HL-60/S4 treated with retinoic acid at 250 ng/mL for 4 days and 3 days (cell line): ENCODE measurements at regions not wholly inside any gene's neighbourhood (a gene's known extent, or its start where the extent isn't known, plus 50 kb on each side); places are given as distances from the start of the nearest gene placed in this dataset.

ENCODE experiments used
- in situ Hi-C: fragments of 300-500 bp; cut with MboI; formaldehyde crosslinking; loops from 2 replicates; pipeline ENCODE4 v1.7.0; 2022; ENCODE audit warnings: low sequenced_read_pairs

- in situ Hi-C loops: no loop called here
Measured at GRCh38 chr18:78739882-78740677, 239.5 kb upstream of the SALL3 start.

DNA sequence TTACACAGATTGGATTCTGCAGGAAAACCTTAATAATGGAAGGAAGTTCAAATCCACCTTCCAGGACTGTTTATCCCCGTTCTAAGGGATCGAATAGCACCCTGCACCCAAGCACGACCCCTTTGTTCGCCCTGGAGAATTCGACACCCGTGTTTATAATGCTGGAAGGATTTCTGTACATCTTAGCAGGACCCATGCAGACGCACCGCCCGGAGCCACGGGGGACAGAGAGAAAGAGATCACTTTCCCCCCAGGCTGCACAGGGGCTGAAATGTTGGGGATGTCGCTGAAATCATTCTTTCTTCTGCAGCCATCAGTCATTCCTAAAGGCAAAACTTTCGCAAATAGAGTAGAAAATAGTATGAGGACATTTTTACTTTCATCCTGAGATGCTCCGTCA, 238.7 kb upstream of the SALL3 start:
- in situ Hi-C loops: no loop called here

GRCh38 chr18:78741381-78742217, 238.0 kb upstream of the SALL3 start:
- in situ Hi-C loops: no loop called here

- in situ Hi-C loops: no loop called here
Measured at GRCh38 chr18:78742218-78742745, 237.3 kb upstream of the SALL3 start.

DNA sequence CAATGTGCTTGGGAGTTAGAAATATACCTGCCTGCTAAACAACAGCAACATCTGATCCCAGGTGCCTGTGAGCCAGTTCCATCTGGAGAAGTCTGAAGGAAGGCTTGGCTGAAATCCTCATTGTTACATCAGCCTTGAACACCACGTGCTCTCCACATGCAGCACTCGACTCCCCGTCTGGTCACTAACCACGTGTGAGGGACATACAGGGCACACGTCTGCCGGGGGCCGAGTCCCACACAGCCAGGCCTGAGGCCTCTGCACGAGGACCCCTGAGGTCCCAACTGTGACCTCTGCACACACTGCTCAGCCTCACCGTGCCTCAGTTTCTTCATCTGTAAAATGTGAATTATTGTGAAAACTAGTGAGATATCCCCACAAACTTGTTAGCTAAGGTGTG, 236.5 kb upstream of the SALL3 start:
- in situ Hi-C loops: no loop called here

GRCh38 chr18:78751664-78752063, 228.0 kb upstream of the SALL3 start:
- in situ Hi-C loops: no loop called here

- in situ Hi-C loops: no loop called here
Measured at GRCh38 chr18:78753240-78753639, 226.4 kb upstream of the SALL3 start.

DNA sequence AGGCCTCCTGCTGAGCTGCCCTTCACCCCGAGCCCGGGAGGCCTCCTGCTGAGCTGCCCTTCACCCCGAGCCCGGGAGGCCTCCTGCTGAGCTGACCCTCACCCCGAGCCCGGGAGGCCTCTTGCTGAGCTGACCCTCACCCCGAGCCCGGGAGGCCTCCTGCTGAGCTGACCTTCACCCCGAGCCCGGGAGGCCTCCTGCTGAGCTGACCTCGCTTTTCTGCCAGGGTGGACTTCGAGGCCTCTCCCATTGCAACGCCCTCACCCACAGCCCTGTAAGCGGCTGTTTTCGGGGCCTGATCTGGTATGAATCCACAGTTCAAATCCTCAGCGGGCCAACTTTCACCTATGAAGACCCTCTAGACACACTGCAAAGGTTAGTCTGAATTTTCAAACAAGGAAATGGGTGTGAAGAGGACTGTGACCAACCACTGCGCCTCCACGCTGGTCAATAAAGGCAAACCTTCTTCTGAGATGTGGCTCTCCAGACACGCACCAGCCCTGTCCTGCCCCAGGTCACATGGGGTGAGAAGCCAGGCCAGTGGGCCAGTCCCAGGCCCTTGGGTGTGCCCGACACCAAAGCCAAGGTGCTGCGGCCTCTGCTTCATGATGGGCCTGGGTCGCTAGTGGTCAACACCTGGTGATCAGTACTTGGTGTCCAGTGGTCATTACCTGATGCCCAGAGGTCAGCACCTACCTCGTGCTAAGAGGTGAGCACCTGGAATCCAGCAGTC, 225.1 kb upstream of the SALL3 start:
- in situ Hi-C loops: no loop called here

DNA sequence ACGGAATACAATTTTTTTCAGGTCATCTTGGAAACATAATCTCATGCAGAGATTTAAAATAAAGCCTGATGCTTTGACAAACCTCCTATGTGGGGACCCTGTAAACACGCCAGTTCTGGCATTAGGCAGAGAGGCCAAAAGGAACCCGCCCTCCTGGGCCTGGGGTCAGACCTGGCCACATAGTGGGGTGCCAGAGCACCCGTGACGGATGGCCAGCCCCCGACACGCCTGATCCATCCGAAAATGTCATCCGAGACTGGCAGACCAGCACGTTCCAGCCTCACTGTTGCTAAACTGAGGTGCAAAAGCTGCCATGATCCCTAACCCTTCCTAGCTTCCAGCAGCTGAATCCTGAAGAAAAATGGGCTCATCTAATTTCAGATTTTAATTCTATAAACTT, 222.6 kb upstream of the SALL3 start:
- in situ Hi-C loops: no loop called here

DNA sequence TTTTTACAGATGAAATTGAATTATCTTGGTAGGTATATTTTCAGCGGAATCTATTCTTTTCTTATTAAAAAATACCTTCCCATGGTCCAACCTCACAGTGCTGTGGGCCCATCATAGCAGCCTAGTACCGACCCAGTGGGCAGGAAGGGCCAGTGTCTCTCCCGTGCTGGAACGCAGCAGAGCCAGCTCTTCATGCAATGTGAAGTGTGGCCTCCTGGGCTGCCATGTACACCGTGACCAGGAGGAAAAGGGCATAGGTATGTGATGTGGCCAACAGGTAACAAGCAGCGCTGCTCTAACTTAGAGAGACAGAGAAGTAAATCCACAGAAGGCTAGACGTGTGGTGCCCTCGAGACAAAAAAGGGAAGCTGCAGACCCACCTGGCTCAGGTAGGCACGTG, 221.1 kb upstream of the SALL3 start:
- in situ Hi-C loops: no loop called here

GRCh38 chr18:78762753-78763152, 216.9 kb upstream of the SALL3 start:
- in situ Hi-C loops: no loop called here

- in situ Hi-C loops: no loop called here
Measured at GRCh38 chr18:78764544-78764943, 215.1 kb upstream of the SALL3 start.

DNA sequence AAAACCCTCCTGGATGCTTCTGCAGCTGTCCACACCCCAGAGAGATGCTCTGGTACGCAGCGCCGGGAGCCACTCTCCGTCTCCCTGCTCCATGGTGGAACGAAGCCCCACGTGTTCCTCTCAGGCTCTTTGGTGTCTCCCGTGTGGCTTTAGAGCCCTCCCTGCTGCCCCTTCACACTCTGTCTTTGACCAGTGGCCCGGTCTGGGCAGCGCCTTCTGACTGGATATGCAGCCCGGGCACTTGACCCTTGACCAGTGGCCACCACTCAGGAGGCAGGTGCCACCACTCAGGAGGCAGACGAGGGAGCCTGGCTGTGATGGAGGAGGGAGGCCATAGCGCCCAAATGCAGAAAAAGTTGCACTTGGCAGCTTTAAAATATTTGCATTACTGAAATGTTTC, 214.5 kb upstream of the SALL3 start:
- in situ Hi-C loops: no loop called here

GRCh38 chr18:78765637-78766281, 213.9 kb upstream of the SALL3 start:
- in situ Hi-C loops: no loop called here

- in situ Hi-C loops: no loop called here
Measured at GRCh38 chr18:78766651-78767533, 212.7 kb upstream of the SALL3 start.

GRCh38 chr18:78767648-78768071, 212.0 kb upstream of the SALL3 start:
- in situ Hi-C loops: no loop called here

GRCh38 chr18:78768221-78768620, 211.4 kb upstream of the SALL3 start:
- in situ Hi-C loops: no loop called here

GRCh38 chr18:78768656-78769501, 210.7 kb upstream of the SALL3 start:
- in situ Hi-C loops: no loop called here
